ENCODE measurements at regions not wholly inside any gene's neighbourhood (a gene's known extent, or its start where the extent isn't known, plus 50 kb on each side); places are given as distances from the start of the nearest gene placed in this dataset. TPM values are rescaled to one million over a fixed set of nuclear protein-coding genes. Genes with fewer than 3 reads are reported as not detected.

DNA sequence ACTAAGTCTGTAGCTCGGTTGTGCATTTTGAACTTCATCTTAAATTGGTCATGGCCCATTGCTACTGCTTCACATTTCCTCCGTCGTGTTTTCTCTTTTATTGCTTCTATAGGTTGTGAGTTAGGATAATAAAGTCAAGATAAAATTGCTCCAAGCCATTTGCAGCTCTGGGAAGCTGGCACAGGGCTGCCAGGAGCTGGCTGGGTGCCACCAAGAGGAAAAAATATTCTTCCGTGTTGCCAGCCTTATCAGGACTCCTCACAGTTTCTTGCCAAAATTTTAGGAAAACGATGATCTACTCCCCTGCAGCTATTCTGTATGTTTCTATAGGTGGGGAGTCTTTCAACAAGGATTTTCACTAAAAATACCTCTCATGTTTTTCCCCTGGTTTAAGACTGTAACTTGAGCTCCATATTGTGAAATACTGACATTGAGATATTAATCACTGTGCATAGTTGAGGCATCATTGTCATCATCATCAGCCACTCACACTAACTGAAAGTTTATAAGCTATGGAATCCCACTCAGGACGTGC lies 55.4 kb upstream of the PIAS1 start:
- peak; percentile 52 for DNase-seq (ENCODE audit: low read depth)
- TF ChIP-seq, protein P1, sequence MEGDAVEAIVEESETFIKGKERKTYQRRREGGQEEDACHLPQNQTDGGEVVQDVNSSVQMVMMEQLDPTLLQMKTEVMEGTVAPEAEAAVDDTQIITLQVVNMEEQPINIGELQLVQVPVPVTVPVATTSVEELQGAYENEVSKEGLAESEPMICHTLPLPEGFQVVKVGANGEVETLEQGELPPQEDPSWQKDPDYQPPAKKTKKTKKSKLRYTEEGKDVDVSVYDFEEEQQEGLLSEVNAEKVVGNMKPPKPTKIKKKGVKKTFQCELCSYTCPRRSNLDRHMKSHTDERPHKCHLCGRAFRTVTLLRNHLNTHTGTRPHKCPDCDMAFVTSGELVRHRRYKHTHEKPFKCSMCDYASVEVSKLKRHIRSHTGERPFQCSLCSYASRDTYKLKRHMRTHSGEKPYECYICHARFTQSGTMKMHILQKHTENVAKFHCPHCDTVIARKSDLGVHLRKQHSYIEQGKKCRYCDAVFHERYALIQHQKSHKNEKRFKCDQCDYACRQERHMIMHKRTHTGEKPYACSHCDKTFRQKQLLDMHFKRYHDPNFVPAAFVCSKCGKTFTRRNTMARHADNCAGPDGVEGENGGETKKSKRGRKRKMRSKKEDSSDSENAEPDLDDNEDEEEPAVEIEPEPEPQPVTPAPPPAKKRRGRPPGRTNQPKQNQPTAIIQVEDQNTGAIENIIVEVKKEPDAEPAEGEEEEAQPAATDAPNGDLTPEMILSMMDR (IDR thresholded peaks at IDR 0.05; ENCODE audit: insufficient read depth, low read length), result no peak
- H3K4me3 ChIP-seq (ENCODE audit: low read depth, low read length), result no peak overlapping the region

DNA sequence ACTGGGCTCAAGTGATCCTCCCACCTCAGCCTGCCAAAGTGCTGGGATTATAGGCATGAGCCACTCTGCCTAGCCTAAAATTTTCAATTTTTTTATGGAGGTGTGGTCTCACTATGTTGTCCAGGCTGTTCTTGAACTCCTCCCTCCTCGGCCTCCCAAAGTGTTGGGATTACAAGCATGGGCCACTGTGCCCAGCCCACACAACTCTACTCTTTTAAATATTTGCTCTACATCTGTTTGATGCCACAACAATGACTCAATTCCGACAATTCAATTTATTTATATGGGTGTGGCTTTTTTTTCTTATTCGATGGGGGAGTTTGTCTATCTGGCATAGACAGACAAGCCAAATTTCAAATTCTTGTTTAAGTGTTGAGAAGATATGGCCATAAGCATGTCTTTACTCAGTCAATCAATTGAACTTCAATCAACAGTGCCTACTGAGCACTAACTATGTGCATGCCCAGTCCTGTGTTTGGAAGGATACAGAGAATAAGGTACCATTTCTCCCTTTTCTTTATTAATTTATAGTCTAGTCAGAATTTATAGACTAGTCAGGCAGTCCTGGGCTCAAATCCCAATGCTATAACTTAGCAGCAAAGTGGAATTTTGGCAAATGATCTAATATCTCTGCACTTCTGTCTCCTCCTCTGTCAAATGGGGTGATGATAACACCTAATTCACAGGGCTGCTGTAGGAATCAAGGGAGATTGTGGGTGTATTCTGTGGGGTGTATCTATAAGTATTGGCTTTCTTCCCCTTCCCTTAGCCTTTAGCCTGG lies 54.6 kb upstream of the PIAS1 start:
- DNase-seq (ENCODE audit: low read depth), result no peak

DNA sequence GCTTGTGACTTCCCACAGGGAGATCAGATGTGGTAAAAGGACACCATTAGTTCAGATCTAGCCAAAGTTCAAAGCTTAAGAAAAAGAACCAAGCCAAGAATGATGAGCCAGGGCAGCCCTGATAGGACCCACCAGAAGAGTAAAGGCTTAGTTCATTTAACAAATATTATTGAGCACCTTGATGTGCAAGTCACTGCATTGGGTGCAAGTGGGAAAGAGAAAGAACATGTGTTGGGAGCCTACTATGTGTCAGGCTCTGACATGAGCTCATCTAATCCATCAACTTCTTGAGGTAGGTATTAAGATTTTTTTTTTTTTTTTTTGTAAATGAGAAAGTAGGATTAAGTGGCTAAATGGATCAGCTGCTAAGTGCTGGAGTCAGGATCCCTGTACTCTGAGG lies 53.4 kb upstream of the PIAS1 start:
- H3K4me3 ChIP-seq (ENCODE audit: low read depth, low read length), result no peak overlapping the region
- TF ChIP-seq, protein P1 (IDR thresholded peaks at IDR 0.05; ENCODE audit: insufficient read depth, low read length), result no peak
- DNase-seq (ENCODE audit: low read depth), result no peak

More for the DNA sequence above, 54.6 kb upstream of the PIAS1 start:
- TF ChIP-seq, protein P1 (IDR thresholded peaks at IDR 0.05; ENCODE audit: insufficient read depth, low read length), result no peak
- no peak overlapping the region for H3K4me3 ChIP-seq (ENCODE audit: low read depth, low read length)

DNA sequence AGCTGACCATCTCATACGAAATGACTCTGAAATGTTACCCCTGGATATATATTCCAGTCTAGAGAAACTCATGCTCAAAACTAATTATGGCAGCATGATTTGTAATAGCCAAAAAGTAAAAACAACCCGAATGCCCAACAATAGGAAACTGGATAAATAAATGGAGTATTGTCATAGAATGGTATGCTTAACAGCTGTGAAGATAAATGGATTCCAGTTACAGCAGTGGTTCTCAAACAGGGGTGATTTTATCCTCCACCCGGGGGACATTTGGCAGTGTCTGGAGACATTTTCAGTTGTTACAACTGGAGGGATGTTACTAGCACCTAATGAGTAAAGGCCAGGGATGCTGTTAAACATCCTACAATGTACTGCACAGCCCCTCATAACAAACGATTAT lies 52.3 kb upstream of the PIAS1 start:
- TF ChIP-seq, protein P1 (IDR thresholded peaks at IDR 0.05; ENCODE audit: insufficient read depth, low read length), result no peak
- no peak overlapping the region for H3K4me3 ChIP-seq (ENCODE audit: low read depth, low read length)
- DNase-seq (ENCODE audit: low read depth), result peak; percentile 21

DNA sequence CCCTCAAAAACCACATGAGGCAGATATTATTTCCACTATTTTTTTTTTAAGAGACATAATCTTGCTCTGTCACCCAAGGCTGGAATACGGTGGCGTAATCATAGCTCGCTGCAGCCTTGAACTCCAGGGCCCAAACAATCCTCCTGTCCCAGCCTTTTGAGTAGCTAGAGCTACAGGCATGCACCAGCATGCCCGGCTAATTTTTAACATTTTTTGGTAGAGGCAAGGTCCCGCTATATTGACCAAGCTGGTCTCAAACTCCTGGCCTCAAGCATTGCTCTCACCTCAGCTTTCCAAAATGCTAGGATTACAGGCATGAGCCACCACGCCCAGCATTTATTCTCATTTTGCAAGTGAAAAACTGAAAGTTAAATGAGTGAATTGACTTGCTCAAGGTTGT lies 50.8 kb upstream of the PIAS1 start:
- TF ChIP-seq, protein P1 (IDR thresholded peaks at IDR 0.05; ENCODE audit: insufficient read depth, low read length), result no peak
- DNase-seq (ENCODE audit: low read depth), result no peak
- H3K4me3 ChIP-seq (ENCODE audit: low read depth, low read length), result no peak overlapping the region

Small RNA genes in the stretch of these regions (small RNA-seq; reads per million reads assigned to genes)
- not detected for gene AC022254.1
